ENCODE measurements at regions not wholly inside any gene's neighbourhood (a gene's known extent, or its start where the extent isn't known, plus 50 kb on each side); places are given as distances from the start of the nearest gene placed in this dataset.

GRCh38 chr2:105180491-105180972 is 61.0 kb upstream of the GPR45 start:
- TF ChIP-seq, protein P1, sequence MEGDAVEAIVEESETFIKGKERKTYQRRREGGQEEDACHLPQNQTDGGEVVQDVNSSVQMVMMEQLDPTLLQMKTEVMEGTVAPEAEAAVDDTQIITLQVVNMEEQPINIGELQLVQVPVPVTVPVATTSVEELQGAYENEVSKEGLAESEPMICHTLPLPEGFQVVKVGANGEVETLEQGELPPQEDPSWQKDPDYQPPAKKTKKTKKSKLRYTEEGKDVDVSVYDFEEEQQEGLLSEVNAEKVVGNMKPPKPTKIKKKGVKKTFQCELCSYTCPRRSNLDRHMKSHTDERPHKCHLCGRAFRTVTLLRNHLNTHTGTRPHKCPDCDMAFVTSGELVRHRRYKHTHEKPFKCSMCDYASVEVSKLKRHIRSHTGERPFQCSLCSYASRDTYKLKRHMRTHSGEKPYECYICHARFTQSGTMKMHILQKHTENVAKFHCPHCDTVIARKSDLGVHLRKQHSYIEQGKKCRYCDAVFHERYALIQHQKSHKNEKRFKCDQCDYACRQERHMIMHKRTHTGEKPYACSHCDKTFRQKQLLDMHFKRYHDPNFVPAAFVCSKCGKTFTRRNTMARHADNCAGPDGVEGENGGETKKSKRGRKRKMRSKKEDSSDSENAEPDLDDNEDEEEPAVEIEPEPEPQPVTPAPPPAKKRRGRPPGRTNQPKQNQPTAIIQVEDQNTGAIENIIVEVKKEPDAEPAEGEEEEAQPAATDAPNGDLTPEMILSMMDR (IDR thresholded peaks at IDR 0.05; ENCODE audit: insufficient read depth, low read depth, low read length): no peak
- no peak for TF ChIP-seq EZH2 (IDR thresholded peaks at IDR 0.05; ENCODE audit: insufficient read depth, low read length)
